GM12878 (cell line): ENCODE measurements at regions not wholly inside any gene's neighbourhood (a gene's known extent, or its start where the extent isn't known, plus 50 kb on each side); places are given as distances from the start of the nearest gene placed in this dataset.

ENCODE experiments used
- CTCF ChIP-seq, 3 experiments: IDR thresholded peaks in 2 of 3; conservative IDR thresholded peaks in 1 of 3; 2 replicates each; pipeline ENCODE4 v1.5.1; 2011; ENCODE audit warnings: low read depth in 3 of 3, low read length in 3 of 3, mild to moderate bottlenecking in 3 of 3, control low read depth in 2 of 3, moderate library complexity in 2 of 3, inconsistent platforms in 1 of 3, mixed read lengths in 1 of 3; ENCODE audit not compliant: control insufficient read depth in 2 of 3, insufficient read depth in 1 of 3; ENCODE audit errors: extremely low read depth in 1 of 3
- ESRRA ChIP-seq: IDR thresholded peaks from 2 replicates; pipeline ENCODE4 v1.6.1; 2012; ENCODE audit warnings: mild to moderate bottlenecking, low read length, improper control_type of control experiment
- ETV6 ChIP-seq, 2 experiments: fragments of 450-650 bp in 1 of 2; IDR thresholded peaks in 1 of 2; conservative IDR thresholded peaks in 1 of 2; 2 replicates each; pipeline ENCODE4 v1.6.1; 2014; ENCODE audit warnings: antibody characterized with exemption in 1 of 2, borderline replicate concordance in 1 of 2, low read depth in 1 of 2, mild to moderate bottlenecking in 1 of 2, moderate library complexity in 1 of 2
- EZH2 ChIP-seq: IDR thresholded peaks from 2 replicates; pipeline ENCODE4 v1.6.1; 2012; ENCODE audit warnings: low read depth, mild to moderate bottlenecking, control low read depth, inconsistent platforms, low read length, borderline replicate concordance; ENCODE audit not compliant: control insufficient read depth
- JUND ChIP-seq: IDR thresholded peaks from 2 replicates; pipeline ENCODE4 v1.6.1; 2012; ENCODE audit warnings: low read depth, mild to moderate bottlenecking, low read length, improper control_type of control experiment, moderate library complexity
- POLR2A ChIP-seq: IDR thresholded peaks from 2 replicates; pipeline ENCODE4 v1.6.1; 2011; ENCODE audit warnings: low read depth, mild to moderate bottlenecking, low read length
- TF ChIP-seq, protein P1 (sequence below): IDR thresholded peaks from 2 replicates; pipeline ENCODE4 v1.6.1; 2012; ENCODE audit warnings: mild to moderate bottlenecking, low read depth, low read length

DNA sequence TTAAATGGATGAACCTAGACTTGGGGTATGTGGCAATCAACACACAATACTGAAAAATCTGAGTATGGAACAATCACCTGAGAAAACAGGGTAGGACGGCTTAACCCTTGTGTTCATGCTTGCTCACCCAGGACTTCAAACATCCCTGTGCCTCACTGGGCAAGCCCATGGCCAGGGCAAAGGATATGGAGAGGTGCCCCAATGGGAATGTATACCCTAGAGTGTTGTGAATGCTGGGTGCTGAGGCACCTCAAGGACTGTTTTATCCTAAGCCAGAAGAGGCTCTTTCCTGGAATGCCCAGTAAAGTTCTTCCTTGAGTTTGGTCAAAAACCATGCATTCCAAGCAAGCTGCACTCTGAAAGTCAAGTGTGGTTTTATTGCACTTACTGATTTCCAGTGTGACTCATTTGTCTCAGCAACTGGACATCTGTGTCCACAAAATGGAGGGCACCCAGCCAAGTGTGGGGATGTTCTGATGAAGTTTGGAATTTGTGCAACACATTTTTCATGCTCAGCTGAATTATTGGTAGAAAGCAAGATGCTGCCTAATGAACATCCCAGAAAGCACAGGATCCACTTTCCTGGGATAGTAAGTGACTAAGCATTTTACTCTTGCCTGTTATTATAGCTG, 531.3 kb downstream of the RFC3 start:
- TF ChIP-seq CTCF (IDR thresholded peaks at IDR 0.05 in 2 of 3, conservative IDR thresholded peaks at IDR 0.05 in 1 of 3; ENCODE audit: control insufficient read depth in 2 of 3, extremely low read depth in 1 of 3, insufficient read depth in 1 of 3, low read depth in 3 of 3, low read length in 3 of 3) (no peak), POLR2A (no peak), ETV6 (conservative IDR thresholded peaks at IDR 0.05 in 1 of 2, IDR thresholded peaks at IDR 0.05 in 1 of 2; ENCODE audit: borderline replicate concordance in 1 of 2, low read depth in 1 of 2) (no peak), ESRRA (no peak), JUND (no peak), EZH2 (no peak)
- TF ChIP-seq, protein P1, sequence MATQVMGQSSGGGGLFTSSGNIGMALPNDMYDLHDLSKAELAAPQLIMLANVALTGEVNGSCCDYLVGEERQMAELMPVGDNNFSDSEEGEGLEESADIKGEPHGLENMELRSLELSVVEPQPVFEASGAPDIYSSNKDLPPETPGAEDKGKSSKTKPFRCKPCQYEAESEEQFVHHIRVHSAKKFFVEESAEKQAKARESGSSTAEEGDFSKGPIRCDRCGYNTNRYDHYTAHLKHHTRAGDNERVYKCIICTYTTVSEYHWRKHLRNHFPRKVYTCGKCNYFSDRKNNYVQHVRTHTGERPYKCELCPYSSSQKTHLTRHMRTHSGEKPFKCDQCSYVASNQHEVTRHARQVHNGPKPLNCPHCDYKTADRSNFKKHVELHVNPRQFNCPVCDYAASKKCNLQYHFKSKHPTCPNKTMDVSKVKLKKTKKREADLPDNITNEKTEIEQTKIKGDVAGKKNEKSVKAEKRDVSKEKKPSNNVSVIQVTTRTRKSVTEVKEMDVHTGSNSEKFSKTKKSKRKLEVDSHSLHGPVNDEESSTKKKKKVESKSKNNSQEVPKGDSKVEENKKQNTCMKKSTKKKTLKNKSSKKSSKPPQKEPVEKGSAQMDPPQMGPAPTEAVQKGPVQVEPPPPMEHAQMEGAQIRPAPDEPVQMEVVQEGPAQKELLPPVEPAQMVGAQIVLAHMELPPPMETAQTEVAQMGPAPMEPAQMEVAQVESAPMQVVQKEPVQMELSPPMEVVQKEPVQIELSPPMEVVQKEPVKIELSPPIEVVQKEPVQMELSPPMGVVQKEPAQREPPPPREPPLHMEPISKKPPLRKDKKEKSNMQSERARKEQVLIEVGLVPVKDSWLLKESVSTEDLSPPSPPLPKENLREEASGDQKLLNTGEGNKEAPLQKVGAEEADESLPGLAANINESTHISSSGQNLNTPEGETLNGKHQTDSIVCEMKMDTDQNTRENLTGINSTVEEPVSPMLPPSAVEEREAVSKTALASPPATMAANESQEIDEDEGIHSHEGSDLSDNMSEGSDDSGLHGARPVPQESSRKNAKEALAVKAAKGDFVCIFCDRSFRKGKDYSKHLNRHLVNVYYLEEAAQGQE, result no peak
